RCC 7860 (cell line): ENCODE measurements at regions not wholly inside any gene's neighbourhood (a gene's known extent, or its start where the extent isn't known, plus 50 kb on each side); places are given as distances from the start of the nearest gene placed in this dataset.

Experiments
- DNase-seq: peaks from one replicate; pipeline ENCODE4 v3.0.0-alpha.2; 2015; ENCODE audit warnings: low spot score
- FAIRE-seq: peaks from 2 replicates; lab custom pipeline; 2012; peaks lifted over from hg19 to GRCh38; lab: Jason Lieb, UNC

GRCh38 chr14:106846218-106846617 lies 1319.8 kb downstream of the TMEM121 start:
- DNase-seq (no peak), FAIRE-seq (no peak)

- peak; percentile 45 for DNase-seq
- FAIRE-seq, result peak; percentile 72
These were observed 1322.1 kb downstream of the TMEM121 start for GRCh38 chr14:106848330-106849121.

GRCh38 chr14:106850913-106851825 lies 1324.8 kb downstream of the TMEM121 start:
- no peak for FAIRE-seq
- no peak for DNase-seq

GRCh38 chr14:106872611-106873446 lies 1346.4 kb downstream of the TMEM121 start:
- FAIRE-seq (no peak), DNase-seq (peak; percentile 61)

GRCh38 chr14:106874350-106874749 lies 1348.0 kb downstream of the TMEM121 start:
- DNase-seq (no peak), FAIRE-seq (no peak)

GRCh38 chr14:106875503-106875902 lies 1349.1 kb downstream of the TMEM121 start:
- no peak for DNase-seq
- FAIRE-seq, result no peak

- FAIRE-seq (no peak), DNase-seq (no peak)
These were observed 1350.3 kb downstream of the TMEM121 start for GRCh38 chr14:106876711-106877110.

GRCh38 chr14:106877517-106877916 lies 1351.1 kb downstream of the TMEM121 start:
- no peak for DNase-seq
- FAIRE-seq, result no peak

- no peak for DNase-seq
- no peak for FAIRE-seq
These were observed 1352.9 kb downstream of the TMEM121 start for GRCh38 chr14:106879241-106879640.

GRCh38 chr14:106883218-106883692 lies 1356.9 kb downstream of the TMEM121 start:
- FAIRE-seq, result no peak
- no peak for DNase-seq
